Activated CD8-positive, alpha-beta memory T cell treated with anti-CD3 and anti-CD28 coated beads, Interleukin-2, amount 50 U/mL, for 1 hour (primary cell): ENCODE measurements at regions not wholly inside any gene's neighbourhood (a gene's known extent, or its start where the extent isn't known, plus 50 kb on each side); places are given as distances from the start of the nearest gene placed in this dataset.

Experiments
- DNase-seq: peaks from one replicate; pipeline ENCODE4 v3.0.0-alpha.2; 2020; ENCODE audit errors: extremely low read depth

- DNase-seq = no peak
Measured at GRCh38 chr12:125674554-125675338, 609.5 kb downstream of the AACS start.

GRCh38 chr12:125676366-125676765 lies 611.1 kb downstream of the AACS start:
- DNase-seq = no peak

- DNase-seq = no peak
Measured at GRCh38 chr12:125677829-125678228, 612.6 kb downstream of the AACS start.

GRCh38 chr12:125678589-125678993 lies 613.4 kb downstream of the AACS start:
- DNase-seq = no peak

- no peak for DNase-seq
Measured at GRCh38 chr12:125683748-125684381, 618.6 kb downstream of the AACS start.

- DNase-seq = no peak
Measured at GRCh38 chr12:125684968-125685790, 619.9 kb downstream of the AACS start.

GRCh38 chr12:125685915-125686314 lies 620.7 kb downstream of the AACS start:
- DNase-seq = no peak

- DNase-seq = no peak
Measured at GRCh38 chr12:125687403-125687802, 622.2 kb downstream of the AACS start.

GRCh38 chr12:125687820-125688219 lies 622.6 kb downstream of the AACS start:
- DNase-seq = no peak

GRCh38 chr12:125688223-125688622 lies 623.0 kb downstream of the AACS start:
- no peak for DNase-seq

GRCh38 chr12:125688881-125689280 lies 623.6 kb downstream of the AACS start:
- no peak for DNase-seq

GRCh38 chr12:125689576-125690410 lies 624.6 kb downstream of the AACS start:
- no peak for DNase-seq

GRCh38 chr12:125690841-125691240 lies 625.6 kb downstream of the AACS start:
- no peak for DNase-seq

GRCh38 chr12:125696054-125696453 lies 630.8 kb downstream of the AACS start:
- DNase-seq = no peak

GRCh38 chr12:125704803-125705202 lies 639.6 kb downstream of the AACS start:
- no peak for DNase-seq

GRCh38 chr12:125720961-125721360 lies 655.7 kb downstream of the AACS start:
- no peak for DNase-seq

GRCh38 chr12:125734137-125734536 lies 668.9 kb downstream of the AACS start:
- DNase-seq = no peak

GRCh38 chr12:125738211-125738610 lies 673.0 kb downstream of the AACS start:
- DNase-seq = no peak

GRCh38 chr12:125742413-125742812 lies 677.2 kb downstream of the AACS start:
- DNase-seq = no peak

- DNase-seq = no peak
Measured at GRCh38 chr12:125744201-125744600, 679.0 kb downstream of the AACS start.

- no peak for DNase-seq
Measured at GRCh38 chr12:125755512-125755911, 690.3 kb downstream of the AACS start.

GRCh38 chr12:125766091-125766490 lies 700.9 kb downstream of the AACS start:
- DNase-seq = no peak
